ENCODE measurements at regions not wholly inside any gene's neighbourhood (a gene's known extent, or its start where the extent isn't known, plus 50 kb on each side); places are given as distances from the start of the nearest gene placed in this dataset.

DNA sequence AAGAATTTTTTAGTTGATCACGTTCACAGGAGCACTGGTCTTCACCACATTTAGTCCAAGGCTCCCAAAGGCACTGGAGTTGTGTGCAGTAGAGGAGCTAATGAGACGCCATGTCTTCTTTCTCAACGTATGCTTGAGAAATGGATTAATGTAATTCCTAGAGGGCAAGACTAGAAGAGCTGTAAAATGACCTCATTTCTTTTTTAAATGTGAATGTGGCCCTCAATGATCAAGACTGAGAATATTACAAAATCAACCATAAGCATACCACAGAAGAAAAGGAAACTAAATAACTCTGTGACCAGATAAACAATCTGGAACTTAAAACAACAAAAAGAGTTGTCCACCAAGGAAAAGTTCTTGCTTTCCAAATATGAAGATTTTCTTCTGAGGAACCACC lies 112.1 kb upstream of the THBS1 start:
- no peak for TF ChIP-seq RARB (CRISPR knock-in tag; IDR thresholded peaks at IDR 0.05)
- TF ChIP-seq TOX (CRISPR knock-in tag; IDR thresholded peaks at IDR 0.05; ENCODE audit: borderline replicate concordance), result no peak
- TF ChIP-seq, protein P1, sequence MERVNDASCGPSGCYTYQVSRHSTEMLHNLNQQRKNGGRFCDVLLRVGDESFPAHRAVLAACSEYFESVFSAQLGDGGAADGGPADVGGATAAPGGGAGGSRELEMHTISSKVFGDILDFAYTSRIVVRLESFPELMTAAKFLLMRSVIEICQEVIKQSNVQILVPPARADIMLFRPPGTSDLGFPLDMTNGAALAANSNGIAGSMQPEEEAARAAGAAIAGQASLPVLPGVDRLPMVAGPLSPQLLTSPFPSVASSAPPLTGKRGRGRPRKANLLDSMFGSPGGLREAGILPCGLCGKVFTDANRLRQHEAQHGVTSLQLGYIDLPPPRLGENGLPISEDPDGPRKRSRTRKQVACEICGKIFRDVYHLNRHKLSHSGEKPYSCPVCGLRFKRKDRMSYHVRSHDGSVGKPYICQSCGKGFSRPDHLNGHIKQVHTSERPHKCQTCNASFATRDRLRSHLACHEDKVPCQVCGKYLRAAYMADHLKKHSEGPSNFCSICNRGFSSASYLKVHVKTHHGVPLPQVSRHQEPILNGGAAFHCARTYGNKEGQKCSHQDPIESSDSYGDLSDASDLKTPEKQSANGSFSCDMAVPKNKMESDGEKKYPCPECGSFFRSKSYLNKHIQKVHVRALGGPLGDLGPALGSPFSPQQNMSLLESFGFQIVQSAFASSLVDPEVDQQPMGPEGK (CRISPR knock-in tag; IDR thresholded peaks at IDR 0.05; ENCODE audit: borderline replicate concordance), result no peak
- TF ChIP-seq, protein P2, sequence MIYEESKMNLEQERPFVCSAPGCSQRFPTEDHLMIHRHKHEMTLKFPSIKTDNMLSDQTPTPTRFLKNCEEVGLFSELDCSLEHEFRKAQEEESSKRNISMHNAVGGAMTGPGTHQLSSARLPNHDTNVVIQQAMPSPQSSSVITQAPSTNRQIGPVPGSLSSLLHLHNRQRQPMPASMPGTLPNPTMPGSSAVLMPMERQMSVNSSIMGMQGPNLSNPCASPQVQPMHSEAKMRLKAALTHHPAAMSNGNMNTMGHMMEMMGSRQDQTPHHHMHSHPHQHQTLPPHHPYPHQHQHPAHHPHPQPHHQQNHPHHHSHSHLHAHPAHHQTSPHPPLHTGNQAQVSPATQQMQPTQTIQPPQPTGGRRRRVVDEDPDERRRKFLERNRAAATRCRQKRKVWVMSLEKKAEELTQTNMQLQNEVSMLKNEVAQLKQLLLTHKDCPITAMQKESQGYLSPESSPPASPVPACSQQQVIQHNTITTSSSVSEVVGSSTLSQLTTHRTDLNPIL (CRISPR knock-in tag; IDR thresholded peaks at IDR 0.05; ENCODE audit: low read depth), result no peak
- no peak for TF ChIP-seq TCF4 (CRISPR knock-in tag; IDR thresholded peaks at IDR 0.05; ENCODE audit: borderline replicate concordance)
- no peak for TF ChIP-seq CSDC2 (CRISPR knock-in tag; IDR thresholded peaks at IDR 0.05)
- TF ChIP-seq ZFP30 (CRISPR knock-in tag; IDR thresholded peaks at IDR 0.05), result no peak
- TF ChIP-seq, protein P3, sequence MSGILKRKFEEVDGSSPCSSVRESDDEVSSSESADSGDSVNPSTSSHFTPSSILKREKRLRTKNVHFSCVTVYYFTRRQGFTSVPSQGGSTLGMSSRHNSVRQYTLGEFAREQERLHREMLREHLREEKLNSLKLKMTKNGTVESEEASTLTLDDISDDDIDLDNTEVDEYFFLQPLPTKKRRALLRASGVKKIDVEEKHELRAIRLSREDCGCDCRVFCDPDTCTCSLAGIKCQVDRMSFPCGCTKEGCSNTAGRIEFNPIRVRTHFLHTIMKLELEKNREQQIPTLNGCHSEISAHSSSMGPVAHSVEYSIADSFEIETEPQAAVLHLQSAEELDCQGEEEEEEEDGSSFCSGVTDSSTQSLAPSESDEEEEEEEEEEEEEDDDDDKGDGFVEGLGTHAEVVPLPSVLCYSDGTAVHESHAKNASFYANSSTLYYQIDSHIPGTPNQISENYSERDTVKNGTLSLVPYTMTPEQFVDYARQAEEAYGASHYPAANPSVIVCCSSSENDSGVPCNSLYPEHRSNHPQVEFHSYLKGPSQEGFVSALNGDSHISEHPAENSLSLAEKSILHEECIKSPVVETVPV (CRISPR knock-in tag; IDR thresholded peaks at IDR 0.05), result no peak
- no peak for TF ChIP-seq ZC3H10 (CRISPR knock-in tag; IDR thresholded peaks at IDR 0.05)
- no peak for TF ChIP-seq ESRRG (CRISPR knock-in tag; IDR thresholded peaks at IDR 0.05)
- TF ChIP-seq, protein P4, sequence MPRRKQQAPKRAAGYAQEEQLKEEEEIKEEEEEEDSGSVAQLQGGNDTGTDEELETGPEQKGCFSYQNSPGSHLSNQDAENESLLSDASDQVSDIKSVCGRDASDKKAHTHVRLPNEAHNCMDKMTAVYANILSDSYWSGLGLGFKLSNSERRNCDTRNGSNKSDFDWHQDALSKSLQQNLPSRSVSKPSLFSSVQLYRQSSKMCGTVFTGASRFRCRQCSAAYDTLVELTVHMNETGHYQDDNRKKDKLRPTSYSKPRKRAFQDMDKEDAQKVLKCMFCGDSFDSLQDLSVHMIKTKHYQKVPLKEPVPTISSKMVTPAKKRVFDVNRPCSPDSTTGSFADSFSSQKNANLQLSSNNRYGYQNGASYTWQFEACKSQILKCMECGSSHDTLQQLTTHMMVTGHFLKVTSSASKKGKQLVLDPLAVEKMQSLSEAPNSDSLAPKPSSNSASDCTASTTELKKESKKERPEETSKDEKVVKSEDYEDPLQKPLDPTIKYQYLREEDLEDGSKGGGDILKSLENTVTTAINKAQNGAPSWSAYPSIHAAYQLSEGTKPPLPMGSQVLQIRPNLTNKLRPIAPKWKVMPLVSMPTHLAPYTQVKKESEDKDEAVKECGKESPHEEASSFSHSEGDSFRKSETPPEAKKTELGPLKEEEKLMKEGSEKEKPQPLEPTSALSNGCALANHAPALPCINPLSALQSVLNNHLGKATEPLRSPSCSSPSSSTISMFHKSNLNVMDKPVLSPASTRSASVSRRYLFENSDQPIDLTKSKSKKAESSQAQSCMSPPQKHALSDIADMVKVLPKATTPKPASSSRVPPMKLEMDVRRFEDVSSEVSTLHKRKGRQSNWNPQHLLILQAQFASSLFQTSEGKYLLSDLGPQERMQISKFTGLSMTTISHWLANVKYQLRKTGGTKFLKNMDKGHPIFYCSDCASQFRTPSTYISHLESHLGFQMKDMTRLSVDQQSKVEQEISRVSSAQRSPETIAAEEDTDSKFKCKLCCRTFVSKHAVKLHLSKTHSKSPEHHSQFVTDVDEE (CRISPR knock-in tag; IDR thresholded peaks at IDR 0.05), result no peak
- no peak for TF ChIP-seq ARNTL (CRISPR knock-in tag; IDR thresholded peaks at IDR 0.05; ENCODE audit: borderline replicate concordance, low read depth)
- TF ChIP-seq ZFP3 (CRISPR knock-in tag; IDR thresholded peaks at IDR 0.05), result no peak
